Kidney (tissue), 13 donors: ENCODE measurements at regions not wholly inside any gene's neighbourhood (a gene's known extent, or its start where the extent isn't known, plus 50 kb on each side); places are given as distances from the start of the nearest gene placed in this dataset.

Experiments used
- DNase-seq, 5 donors: peaks; one replicate each; pipeline ENCODE4 v3.0.0-alpha.2; 2013 to 2020
- FAIRE-seq: peaks from 2 replicates; lab custom pipeline; 2012; peaks lifted over from hg19 to GRCh38; lab: Jason Lieb, UNC
- H3K27ac ChIP-seq, 2 donors: one replicate each; pipeline ENCODE4 v1.7.0; 2013; ENCODE audit warnings: low read depth in 2 of 2, low read length in 2 of 2, inconsistent platforms in 1 of 2
- H3K27me3 ChIP-seq: one replicate; pipeline ENCODE4 v1.7.1; 2013; ENCODE audit warnings: low read length, inconsistent platforms; ENCODE audit not compliant: control insufficient read depth, insufficient read depth
- H3K36me3 ChIP-seq, 3 donors: one replicate each; pipeline versions ENCODE4 v1.7.0 to v1.7.1; 2013; ENCODE audit warnings: low read length in 3 of 3, control low read depth in 1 of 3, inconsistent platforms in 1 of 3; ENCODE audit not compliant: insufficient read depth in 3 of 3, control insufficient read depth in 2 of 3
- H3K4me1 ChIP-seq, 3 donors: one replicate each; pipeline versions ENCODE4 v1.7.0 to v1.7.1; 2013; ENCODE audit warnings: low read length in 3 of 3, inconsistent platforms in 1 of 3, low read depth in 1 of 3; ENCODE audit not compliant: control insufficient read depth in 2 of 3, insufficient read depth in 2 of 3
- H3K4me3 ChIP-seq, 3 donors: one replicate each; pipeline versions ENCODE4 v1.7.0 to v1.8.1; 2013; ENCODE audit warnings: low read length in 3 of 3, control low read depth in 1 of 3, inconsistent platforms in 1 of 3
- H3K9ac ChIP-seq, 3 donors: one replicate each; pipeline versions ENCODE4 v1.7.0 to v1.7.1; 2013; ENCODE audit warnings: low read length in 3 of 3, control low read depth in 1 of 3, inconsistent platforms in 1 of 3
- H3K9me3 ChIP-seq, 3 donors: one replicate each; pipeline versions ENCODE4 v1.7.0 to v1.7.1; 2013; ENCODE audit warnings: low read length in 3 of 3, control low read depth in 1 of 3, inconsistent platforms in 1 of 3; ENCODE audit not compliant: control insufficient read depth in 2 of 3, insufficient read depth in 1 of 3
- CTCF ChIP-seq: IDR thresholded peaks from 3 replicates; pipeline ENCODE4 v1.5.1; 2012; ENCODE audit warnings: mild to moderate bottlenecking, moderate library complexity, borderline replicate concordance; ENCODE audit not compliant: insufficient read depth; ENCODE audit errors: extremely low read depth
- intact Hi-C: fragments of 100-400 bp; cut with DNase I; formaldehyde crosslinking; loops from one replicate; pipeline ENCODE4 v1.11.1; 2022
- donor health status: control.
- donor health status: control.
- donor health status: control.
- donor health status: control.
- donor health status: control.
- donor health status: DM: yes; HTN: yes; CAD: no.
- donor health status: Normal renal cell carcinoma (clear cell type).

- TF ChIP-seq CTCF: no peak
- Histone ChIP-seq H3K9me3 (no peaks in the 10 kb centered on the region), H3K27me3 (no peaks in the 10 kb centered on the region), H3K36me3 (no peaks in the 10 kb centered on the region), H3K4me1 (no peaks in the 10 kb centered on the region), H3K9ac (no peak overlapping the region), H3K4me3 (no peak overlapping the region), H3K27ac (no peak overlapping the region)
- no peak for DNase-seq
- FAIRE-seq: no peak
- intact Hi-C loops: no loop called here
Measured at GRCh38 chr3:109825971-109826810, 488.8 kb upstream of the DPPA4 start.

GRCh38 chr3:109831403-109831802 lies 494.1 kb upstream of the DPPA4 start:
- Histone ChIP-seq H3K9ac (no peak overlapping the region), H3K27me3 (no peaks in the 10 kb centered on the region), H3K4me3 (no peak overlapping the region), H3K9me3 (no peaks in the 10 kb centered on the region), H3K36me3 (no peaks in the 10 kb centered on the region), H3K4me1 (no peaks in the 10 kb centered on the region), H3K27ac (no peak overlapping the region)
- TF ChIP-seq CTCF: no peak
- FAIRE-seq (no peak), DNase-seq (no peak)
- intact Hi-C loops: no loop called here

GRCh38 chr3:109835958-109836357 lies 498.6 kb upstream of the DPPA4 start:
- Histone ChIP-seq H3K9ac (no peak overlapping the region), H3K27me3 (no peaks in the 10 kb centered on the region), H3K4me3 (no peak overlapping the region), H3K9me3 (no peaks in the 10 kb centered on the region), H3K27ac (no peak overlapping the region), H3K36me3 (no peaks in the 10 kb centered on the region), H3K4me1 (no peaks in the 10 kb centered on the region)
- DNase-seq (no peak), FAIRE-seq (no peak)
- TF ChIP-seq CTCF: no peak
- intact Hi-C loops: no loop called here
